Caco-2 (cell line): ENCODE measurements at regions not wholly inside any gene's neighbourhood (a gene's known extent, or its start where the extent isn't known, plus 50 kb on each side); places are given as distances from the start of the nearest gene placed in this dataset.

Experiments
- BruUV-seq: library from RNA; stranded (reverse); fragments of 400-500 nt; replicated peaks from 2 replicates; lab custom pipeline; 2021; lab: Mats Ljungman, UMichigan
- CTCF ChIA-PET: fragments of 300-600 bp; sonication (Branson Sonifier 250); formaldehyde crosslinking; loops from one replicate; lab custom pipeline; 2022; ENCODE audit warnings: antibody characterized with exemption; lab: Charles Lee
- POLR2A ChIA-PET: fragments of 300-600 bp; sonication (Branson Sonifier 250); formaldehyde crosslinking; loops from one replicate; lab custom pipeline; 2022; ENCODE audit warnings: antibody characterized with exemption; lab: Charles Lee
- DNase-seq, 2 experiments: peaks; one replicate each; pipeline versions ENCODE4 v3.0.0 to v3.0.0-alpha.2; 2020 to 2022
- H3K27me3 ChIP-seq: replicated peaks from 2 replicates; pipeline ENCODE4 v1.6.0; 2011; ENCODE audit warnings: low read length; ENCODE audit not compliant: control insufficient read depth, insufficient read depth
- H3K36me3 ChIP-seq: 2 replicates; pipeline ENCODE4 v1.5.1; 2011; ENCODE audit warnings: low read length; ENCODE audit not compliant: control insufficient read depth, insufficient read depth
- H3K4me1 ChIP-seq: fragments of 250-450 bp; sonication (Bioruptor Pico); 2 replicates; pipeline ENCODE4 v1.5.1; 2020; ENCODE audit warnings: mild to moderate bottlenecking
- H3K4me3 ChIP-seq: 2 replicates; pipeline ENCODE4 v1.5.1; 2011; ENCODE audit warnings: low read depth, mild to moderate bottlenecking, control low read depth, low read length
- H3K9me3 ChIP-seq: fragments of 250-450 bp; sonication (Bioruptor Pico); 2 replicates; pipeline ENCODE4 v1.5.1; 2020; ENCODE audit warnings: mild to moderate bottlenecking, moderate library complexity
- H3K27ac Mint-ChIP-seq: one replicate; pipeline ENCODE4 v1.8.0; 2022; ENCODE audit warnings: mixed read lengths; ENCODE audit not compliant: unreplicated experiment
- H3K27me3 Mint-ChIP-seq: one replicate; pipeline ENCODE4 v1.8.0; 2022; ENCODE audit warnings: mixed read lengths; ENCODE audit not compliant: insufficient read depth, unreplicated experiment
- H3K36me3 Mint-ChIP-seq: one replicate; pipeline ENCODE4 v1.8.0; 2022; ENCODE audit warnings: mild to moderate bottlenecking, mixed read lengths; ENCODE audit not compliant: insufficient read depth, unreplicated experiment
- H3K4me1 Mint-ChIP-seq: one replicate; pipeline ENCODE4 v1.8.0; 2022; ENCODE audit warnings: low read depth, mixed read lengths; ENCODE audit not compliant: unreplicated experiment
- H3K4me3 Mint-ChIP-seq: one replicate; pipeline ENCODE4 v1.8.0; 2022; ENCODE audit warnings: mild to moderate bottlenecking, moderate library complexity, mixed read lengths; ENCODE audit not compliant: unreplicated experiment
- H3K9me3 Mint-ChIP-seq: one replicate; pipeline ENCODE4 v1.8.0; 2022; ENCODE audit warnings: mixed read lengths; ENCODE audit not compliant: unreplicated experiment
- intact Hi-C: fragments of 100-400 bp; cut with micrococcal nuclease; formaldehyde crosslinking; loops from one replicate; pipeline ENCODE4 v1.10.0; 2022; ENCODE audit not compliant: unreplicated experiment
- TF ChIP-seq, protein P1 (sequence below), 2 experiments: fragments of 200-600 bp in 1 of 2; IDR thresholded peaks; 1 replicate in 1 of 2; 2 replicates in 1 of 2; pipeline versions ENCODE4 v1.5.1 to v1.8.0; 2011 to 2022; ENCODE audit warnings: antibody characterized with exemption in 1 of 2, control low read depth in 1 of 2, inconsistent platforms in 1 of 2, low read depth in 1 of 2, low read length in 1 of 2, mild to moderate bottlenecking in 1 of 2, moderate library complexity in 1 of 2; ENCODE audit not compliant: insufficient read depth in 1 of 2, severe bottlenecking in 1 of 2, unreplicated experiment in 1 of 2

DNA sequence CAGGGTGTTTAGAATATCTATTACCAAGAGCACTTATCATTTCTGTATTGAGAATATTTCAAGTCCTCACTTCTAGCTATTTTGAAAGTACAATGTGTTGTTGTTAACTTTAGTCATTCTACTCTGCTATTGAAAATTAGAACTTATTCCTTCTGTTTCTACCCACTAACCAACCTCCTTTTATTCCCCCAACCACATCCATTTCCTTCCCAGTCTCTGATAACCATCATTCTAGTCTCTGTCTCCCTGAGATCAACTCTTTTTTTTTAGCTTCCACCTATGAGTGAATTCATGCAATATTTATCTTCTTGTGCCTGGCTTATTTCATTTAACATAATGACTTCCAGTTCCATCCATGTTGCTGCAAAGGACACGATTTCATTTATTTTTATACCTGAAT, 290.6 kb upstream of the OR4E1 start:
- POLR2A ChIA-PET: no interaction called here
- Mint-ChIP-seq H3K36me3 (no peaks in the 10 kb centered on the region), H3K4me1 (no peaks in the 10 kb centered on the region), H3K27ac (no peak overlapping the region), H3K4me3 (no peak overlapping the region), H3K27me3 (peaks cover 13% of the 10 kb centered on the region), H3K9me3 (no peaks in the 10 kb centered on the region)
- H3K4me3 ChIP-seq: no peak overlapping the region
- CTCF ChIA-PET: no interaction called here
- no peaks in the 10 kb centered on the region for H3K36me3 ChIP-seq
- H3K9me3 ChIP-seq: no peaks in the 10 kb centered on the region
- intact Hi-C loops: no loop called here
- TF ChIP-seq, protein P1, sequence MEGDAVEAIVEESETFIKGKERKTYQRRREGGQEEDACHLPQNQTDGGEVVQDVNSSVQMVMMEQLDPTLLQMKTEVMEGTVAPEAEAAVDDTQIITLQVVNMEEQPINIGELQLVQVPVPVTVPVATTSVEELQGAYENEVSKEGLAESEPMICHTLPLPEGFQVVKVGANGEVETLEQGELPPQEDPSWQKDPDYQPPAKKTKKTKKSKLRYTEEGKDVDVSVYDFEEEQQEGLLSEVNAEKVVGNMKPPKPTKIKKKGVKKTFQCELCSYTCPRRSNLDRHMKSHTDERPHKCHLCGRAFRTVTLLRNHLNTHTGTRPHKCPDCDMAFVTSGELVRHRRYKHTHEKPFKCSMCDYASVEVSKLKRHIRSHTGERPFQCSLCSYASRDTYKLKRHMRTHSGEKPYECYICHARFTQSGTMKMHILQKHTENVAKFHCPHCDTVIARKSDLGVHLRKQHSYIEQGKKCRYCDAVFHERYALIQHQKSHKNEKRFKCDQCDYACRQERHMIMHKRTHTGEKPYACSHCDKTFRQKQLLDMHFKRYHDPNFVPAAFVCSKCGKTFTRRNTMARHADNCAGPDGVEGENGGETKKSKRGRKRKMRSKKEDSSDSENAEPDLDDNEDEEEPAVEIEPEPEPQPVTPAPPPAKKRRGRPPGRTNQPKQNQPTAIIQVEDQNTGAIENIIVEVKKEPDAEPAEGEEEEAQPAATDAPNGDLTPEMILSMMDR (IDR thresholded peaks at IDR 0.05; ENCODE audit: insufficient read depth in 1 of 2, low read depth in 1 of 2, low read length in 1 of 2, severe bottlenecking in 1 of 2, unreplicated experiment in 1 of 2): no peak
- H3K27me3 ChIP-seq: no peaks in the 10 kb centered on the region
- DNase-seq: no peak
- no peaks in the 10 kb centered on the region for H3K4me1 ChIP-seq
- no TSS peak for BruUV-seq

DNA sequence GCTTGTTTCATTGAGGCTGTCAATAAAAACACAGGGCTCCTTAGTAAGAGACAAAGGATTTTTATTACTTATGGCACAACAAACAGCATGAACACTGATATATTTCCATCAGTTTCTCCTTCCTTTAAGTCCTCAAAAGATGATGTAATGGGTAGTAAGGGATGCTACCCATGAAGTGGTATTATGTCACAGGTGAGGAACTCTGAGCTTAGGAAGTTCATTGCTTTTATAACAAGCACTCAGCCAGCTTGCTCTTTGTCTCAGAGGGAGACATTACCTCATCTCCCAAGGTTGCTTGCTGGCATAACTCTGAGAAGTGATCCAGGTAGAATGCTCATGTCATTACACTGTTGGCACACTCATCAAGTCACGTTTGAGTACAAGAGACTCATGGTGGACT, 287.0 kb upstream of the OR4E1 start:
- DNase-seq: no peak
- Mint-ChIP-seq H3K27me3 (peaks cover 14% of the 10 kb centered on the region), H3K9me3 (no peaks in the 10 kb centered on the region), H3K27ac (no peak overlapping the region), H3K4me3 (no peak overlapping the region), H3K4me1 (no peaks in the 10 kb centered on the region), H3K36me3 (no peaks in the 10 kb centered on the region)
- Histone ChIP-seq H3K9me3 (no peaks in the 10 kb centered on the region), H3K4me1 (no peaks in the 10 kb centered on the region), H3K27me3 (no peaks in the 10 kb centered on the region), H3K4me3 (no peak overlapping the region), H3K36me3 (no peaks in the 10 kb centered on the region)
- BruUV-seq: no TSS peak
- ChIA-PET CTCF (no interaction called here), POLR2A (no interaction called here)
- intact Hi-C loops: no loop called here
- TF ChIP-seq, protein P1 (IDR thresholded peaks at IDR 0.05; ENCODE audit: insufficient read depth in 1 of 2, low read depth in 1 of 2, low read length in 1 of 2, severe bottlenecking in 1 of 2, unreplicated experiment in 1 of 2): no peak

DNA sequence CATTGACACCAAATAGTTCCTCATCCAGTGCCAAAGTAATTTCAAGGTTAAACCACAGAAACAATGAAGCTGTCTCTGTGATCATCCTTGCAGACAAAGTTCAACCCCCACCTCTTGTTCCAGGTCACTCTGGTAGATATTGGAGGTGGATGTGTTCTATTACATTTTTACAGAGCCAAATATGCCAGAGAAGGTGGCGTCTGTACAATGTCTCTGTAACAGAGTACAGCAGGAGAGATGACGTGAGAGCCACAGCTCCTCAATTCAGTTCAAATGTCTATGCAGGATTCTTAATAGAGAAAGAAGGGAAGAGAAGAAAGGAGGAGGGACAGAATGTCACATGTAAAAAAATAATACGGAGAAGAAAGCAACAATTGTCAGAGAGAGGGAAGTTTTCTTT, 268.3 kb upstream of the OR4E1 start:
- H3K27me3 Mint-ChIP-seq: peaks cover 11% of the 10 kb centered on the region
- H3K36me3 Mint-ChIP-seq: no peaks in the 10 kb centered on the region
- POLR2A ChIA-PET: no interaction called here
- H3K36me3 ChIP-seq: no peaks in the 10 kb centered on the region
- H3K27ac Mint-ChIP-seq: no peak overlapping the region
- no peak overlapping the region for H3K4me3 Mint-ChIP-seq
- TF ChIP-seq, protein P1 (IDR thresholded peaks at IDR 0.05; ENCODE audit: insufficient read depth in 1 of 2, low read depth in 1 of 2, low read length in 1 of 2, severe bottlenecking in 1 of 2, unreplicated experiment in 1 of 2): no peak
- H3K4me1 ChIP-seq: 0 out of 2 replicates have a peak, but pooled peaks cover 5% of the 10 kb centered on the region
- CTCF ChIA-PET: no interaction called here
- H3K9me3 ChIP-seq: no peaks in the 10 kb centered on the region
- no peak for DNase-seq
- H3K4me1 Mint-ChIP-seq: no peaks in the 10 kb centered on the region
- intact Hi-C loops: loop anchor here (2.0 kb wide), 1 partner anchor 23 kb away; no protein-coding TSS in a partner anchor
- H3K4me3 ChIP-seq: no peak overlapping the region
- H3K27me3 ChIP-seq: no peaks in the 10 kb centered on the region
- no peaks in the 10 kb centered on the region for H3K9me3 Mint-ChIP-seq
- no TSS peak for BruUV-seq
